ENCODE measurements at regions not wholly inside any gene's neighbourhood (a gene's known extent, or its start where the extent isn't known, plus 50 kb on each side); places are given as distances from the start of the nearest gene placed in this dataset.

GRCh38 chr13:22399801-22400420 is 729.0 kb downstream of the FGF9 start:
- in situ Hi-C loops (cut with MboI) (no loop called here), intact Hi-C loops (cut with micrococcal nuclease) (no loop called here)
- WGBS (ENCODE audit: insufficient coverage, low coverage, missing lambda C conversion rate), result 0% methylated on average over 2 of the region's 2 CpGs
- no peaks in the 10 kb centered on the region for H3K9me3 ChIP-seq (replicated peaks; ENCODE audit: control insufficient read depth, insufficient read depth, low read depth, low read length)
- DNase-seq (ENCODE audit: extremely low read depth in 1 of 4, low spot score in 3 of 4) (no peak), ATAC-seq (no peak), FAIRE-seq (no peak)
- no peak for TF ChIP-seq E2F6 (IDR thresholded peaks at IDR 0.05; ENCODE audit: borderline replicate concordance in 1 of 2, extremely low read depth in 1 of 2, insufficient read depth in 1 of 2, insufficient read length in 1 of 2, low read depth in 1 of 2, low read length in 1 of 2, poor library complexity in 1 of 2, severe bottlenecking in 1 of 2)
- TF ChIP-seq CEBPG (CRISPR knock-in tag; IDR thresholded peaks at IDR 0.05), result no peak
- no peak for TF ChIP-seq CEBPG (tag; conservative IDR thresholded peaks at IDR 0.05 in 1 of 2, IDR thresholded peaks at IDR 0.05 in 1 of 2)
- TF ChIP-seq POLR3G (IDR thresholded peaks at IDR 0.05; ENCODE audit: extremely low read depth, insufficient read length, insufficient replicate concordance), result no peak
- TF ChIP-seq ZNF639 (CRISPR knock-in tag; conservative IDR thresholded peaks at IDR 0.05 in 1 of 2, IDR thresholded peaks at IDR 0.05 in 1 of 2), result no peak
- no peak for TF ChIP-seq BRCA1 (IDR thresholded peaks at IDR 0.05)
- TF ChIP-seq BRCA1 (CRISPR knock-in tag; IDR thresholded peaks at IDR 0.05), result no peak
- TF ChIP-seq HDAC2 (IDR thresholded peaks at IDR 0.05), result no peak
- no peak for TF ChIP-seq THRB (CRISPR knock-in tag; conservative IDR thresholded peaks at IDR 0.05)
- no peak for TF ChIP-seq NFATC3 (IDR thresholded peaks at IDR 0.05)
- no peak for TF ChIP-seq VEZF1 (CRISPR knock-in tag; IDR thresholded peaks at IDR 0.05)
- no peak for TF ChIP-seq U2AF2 (optimal IDR thresholded peaks at IDR 0.05; ENCODE audit: low read depth, low read length)
- TF ChIP-seq ILK (tag; IDR thresholded peaks at IDR 0.05; ENCODE audit: borderline replicate concordance, low read depth), result no peak
- TF ChIP-seq ZKSCAN1 (IDR thresholded peaks at IDR 0.05; ENCODE audit: low read depth, low read length), result no peak
- no peak overlapping the region for H3K27ac ChIP-seq (ENCODE audit: extremely low read depth, low read depth, low read length)
- POLR2A ChIA-PET, result no interaction called here
- H3K4me2 ChIP-seq (ENCODE audit: insufficient read depth, low read length), result no peak overlapping the region
- CTCF ChIA-PET (ENCODE audit: low intra/inter-chr PET ratio), result no interaction called here
- no peaks in the 10 kb centered on the region for H3K36me3 ChIP-seq (ENCODE audit: control insufficient read depth, insufficient read depth, low read length)
- no TSS peak for BruUV-seq (replicated peaks)
- no peak overlapping the region for H2AFZ ChIP-seq (ENCODE audit: low read depth, low read length)
- no peaks in the 10 kb centered on the region; a peak in 1 of 5 replicates for H3K27me3 ChIP-seq (ENCODE audit: control insufficient read depth in 2 of 2, insufficient read depth in 2 of 2, low read length in 2 of 2)
- no peaks in the 10 kb centered on the region for H3K9me1 ChIP-seq (ENCODE audit: control insufficient read depth, insufficient read depth, low read length)
- H3K79me2 ChIP-seq (ENCODE audit: control insufficient read depth, insufficient read depth, low read length), result no peaks in the 10 kb centered on the region
- H3K9ac ChIP-seq (ENCODE audit: insufficient read depth in 1 of 2, low read depth in 2 of 2, low read length in 2 of 2), result no peak overlapping the region
- H4K20me1 ChIP-seq (replicated peaks; ENCODE audit: control insufficient read depth, insufficient read depth, low read length), result no peaks in the 10 kb centered on the region
- H3K4me3 ChIP-seq, result no peak overlapping the region
- no peaks in the 10 kb centered on the region for H3K4me1 ChIP-seq (replicated peaks in 1 of 2; ENCODE audit: control insufficient read depth in 2 of 2, insufficient read depth in 2 of 2, low read length in 2 of 2)
